ENCODE measurements at regions not wholly inside any gene's neighbourhood (a gene's known extent, or its start where the extent isn't known, plus 50 kb on each side); places are given as distances from the start of the nearest gene placed in this dataset.

- TF ChIP-seq KDM4A (IDR thresholded peaks at IDR 0.05; ENCODE audit: low read depth, low read length, severe bottlenecking) (no peak), JUN (IDR thresholded peaks at IDR 0.05; ENCODE audit: low read depth, low read length) (no peak), JUND (IDR thresholded peaks at IDR 0.05; ENCODE audit: low read length) (no peak), GTF2F1 (IDR thresholded peaks at IDR 0.05; ENCODE audit: borderline replicate concordance, low read depth, low read length) (no peak), TAF7 (optimal IDR thresholded peaks at IDR 0.05; ENCODE audit: borderline replicate concordance, low read depth, low read length) (no peak), ASH2L (IDR thresholded peaks at IDR 0.05; ENCODE audit: low read length) (no peak)
Measured at GRCh38 chr21:29431178-29431577, 132.5 kb downstream of the BACH1 start (continued).

All from H1 (cell line).